H9 (cell line): ENCODE measurements at regions not wholly inside any gene's neighbourhood (a gene's known extent, or its start where the extent isn't known, plus 50 kb on each side); places are given as distances from the start of the nearest gene placed in this dataset.

Source experiments
- DNase-seq: peaks from one replicate; pipeline ENCODE4 v3.0.0-alpha.2; 2017
- H2AFZ ChIP-seq: one replicate; pipeline ENCODE4 v1.6.1; 2013; ENCODE audit warnings: mild to moderate bottlenecking, low read length, control low read depth, moderate library complexity
- H2AK5ac ChIP-seq: 2 replicates; pipeline ENCODE4 v1.6.1; 2013; ENCODE audit warnings: low read length, control low read depth, mixed read lengths; ENCODE audit not compliant: insufficient read length
- H2BK120ac ChIP-seq: one replicate; pipeline ENCODE4 v1.6.1; 2013; ENCODE audit warnings: low read depth, mild to moderate bottlenecking, low read length, control low read depth, inconsistent platforms; ENCODE audit not compliant: poor library complexity, severe bottlenecking
- H2BK12ac ChIP-seq: 2 replicates; pipeline ENCODE4 v1.6.1; 2013; ENCODE audit warnings: low read length, control low read depth, mixed read lengths, low read depth; ENCODE audit not compliant: insufficient read length
- H2BK15ac ChIP-seq: 2 replicates; pipeline ENCODE4 v1.6.1; 2013; ENCODE audit warnings: low read depth, low read length, control low read depth
- H2BK20ac ChIP-seq: one replicate; pipeline ENCODE4 v1.6.1; 2013; ENCODE audit warnings: low read depth, mild to moderate bottlenecking, low read length, control low read depth, inconsistent platforms; ENCODE audit not compliant: poor library complexity, severe bottlenecking
- H2BK5ac ChIP-seq: 2 replicates; pipeline ENCODE4 v1.6.1; 2013; ENCODE audit warnings: low read length, control low read depth, mixed read lengths; ENCODE audit not compliant: insufficient read length
- H3K14ac ChIP-seq: 2 replicates; pipeline ENCODE4 v1.6.1; 2013; ENCODE audit warnings: low read length, control low read depth; ENCODE audit not compliant: insufficient read depth
- H3K18ac ChIP-seq: 2 replicates; pipeline ENCODE4 v1.6.1; 2013; ENCODE audit warnings: low read depth, mild to moderate bottlenecking, mixed read lengths, low read length, control low read depth; ENCODE audit not compliant: insufficient read length
- H3K23ac ChIP-seq: 2 replicates; pipeline ENCODE4 v1.6.1; 2013; ENCODE audit warnings: low read length, control low read depth, mixed read lengths, low read depth; ENCODE audit not compliant: insufficient read length
- H3K23me2 ChIP-seq: 2 replicates; pipeline ENCODE4 v1.6.1; 2013; ENCODE audit warnings: low read depth, mild to moderate bottlenecking, mixed read lengths, low read length, control low read depth; ENCODE audit not compliant: insufficient read length, poor library complexity, severe bottlenecking
- H3K27ac ChIP-seq: 2 replicates; pipeline ENCODE4 v1.5.1; 2013; ENCODE audit warnings: low read length, control low read depth, mixed read lengths, low read depth; ENCODE audit not compliant: insufficient read length
- H3K27me3 ChIP-seq: 2 replicates; pipeline ENCODE4 v1.6.1; 2013; ENCODE audit warnings: low read length, control low read depth, inconsistent platforms; ENCODE audit not compliant: insufficient read depth
- H3K4ac ChIP-seq: 2 replicates; pipeline ENCODE4 v1.6.1; 2013; ENCODE audit warnings: low read depth, mild to moderate bottlenecking, control low read depth, inconsistent platforms, low read length, moderate library complexity
- H3K4me1 ChIP-seq: 2 replicates; pipeline ENCODE4 v1.6.1; 2013; ENCODE audit warnings: low read length, control low read depth, inconsistent platforms; ENCODE audit not compliant: insufficient read depth
- H3K4me2 ChIP-seq: 2 replicates; pipeline ENCODE4 v1.6.1; 2013; ENCODE audit warnings: low read length, control low read depth, mixed read lengths; ENCODE audit not compliant: insufficient read length, insufficient read depth
- H3K56ac ChIP-seq: 2 replicates; pipeline ENCODE4 v1.6.1; 2013; ENCODE audit warnings: low read depth, mild to moderate bottlenecking, mixed read lengths, low read length, control low read depth; ENCODE audit not compliant: insufficient read length
- H3K79me1 ChIP-seq: 2 replicates; pipeline ENCODE4 v1.6.1; 2013; ENCODE audit warnings: low read depth, mild to moderate bottlenecking, moderate library complexity, low read length, control low read depth, inconsistent platforms; ENCODE audit not compliant: insufficient read depth, poor library complexity, severe bottlenecking
- H3K79me2 ChIP-seq: 2 replicates; pipeline ENCODE4 v1.6.1; 2013; ENCODE audit warnings: low read length, control low read depth, inconsistent platforms; ENCODE audit not compliant: insufficient read depth
- H3K9ac ChIP-seq: 2 replicates; pipeline ENCODE4 v1.6.1; 2013; ENCODE audit warnings: low read length, control low read depth, mixed read lengths; ENCODE audit not compliant: insufficient read length; ENCODE audit errors: extremely low read depth
- H3K9me3 ChIP-seq: one replicate; pipeline ENCODE4 v1.6.1; 2013; ENCODE audit warnings: low read depth, low read length, inconsistent platforms; ENCODE audit not compliant: control insufficient read depth
- H3T11ph ChIP-seq: one replicate; pipeline ENCODE4 v1.6.1; 2013; ENCODE audit warnings: mild to moderate bottlenecking, low read length, control low read depth, inconsistent platforms
- H4K20me1 ChIP-seq: one replicate; pipeline ENCODE4 v1.6.1; 2013; ENCODE audit not compliant: control insufficient read depth, insufficient read length, insufficient read depth
- H4K5ac ChIP-seq: 2 replicates; pipeline ENCODE4 v1.6.1; 2013; ENCODE audit warnings: low read depth, mild to moderate bottlenecking, mixed read lengths, low read length, control low read depth; ENCODE audit not compliant: insufficient read length
- H4K8ac ChIP-seq: replicated peaks from 2 replicates; pipeline ENCODE4 v1.6.1; 2013; ENCODE audit warnings: low read length, control low read depth, mixed read lengths, low read depth; ENCODE audit not compliant: insufficient read length
- H4K91ac ChIP-seq: 2 replicates; pipeline ENCODE4 v1.6.1; 2013; ENCODE audit warnings: low read depth, mild to moderate bottlenecking, moderate library complexity, mixed read lengths, low read length, control low read depth; ENCODE audit not compliant: insufficient read length
- H3K27ac Mint-ChIP-seq, 3 experiments: 2 replicates in 2 of 3; 3 replicates in 1 of 3; pipeline ENCODE4 v1.8.0; 2020 to 2021; ENCODE audit warnings: mixed read lengths in 3 of 3, mild to moderate bottlenecking in 1 of 3, moderate library complexity in 1 of 3
- H3K27me3 Mint-ChIP-seq: 2 replicates; pipeline ENCODE4 v1.8.0; 2021; ENCODE audit warnings: low read depth, mild to moderate bottlenecking, moderate library complexity, mixed read lengths
- H3K36me3 Mint-ChIP-seq, 3 experiments: 2 replicates in 2 of 3; 3 replicates in 1 of 3; pipeline ENCODE4 v1.8.0; 2020 to 2021; ENCODE audit warnings: low read depth in 3 of 3, mixed read lengths in 3 of 3; ENCODE audit not compliant: insufficient read depth in 1 of 3
- H3K4me1 Mint-ChIP-seq, 2 experiments: 2 replicates each; pipeline ENCODE4 v1.8.0; 2020; ENCODE audit warnings: mixed read lengths in 2 of 2
- H3K4me3 Mint-ChIP-seq, 2 experiments: 2 replicates in 1 of 2; 3 replicates in 1 of 2; pipeline ENCODE4 v1.8.0; 2020 to 2021; ENCODE audit warnings: mild to moderate bottlenecking in 2 of 2, mixed read lengths in 2 of 2, moderate library complexity in 1 of 2
- H3K9me3 Mint-ChIP-seq, 2 experiments: 2 replicates in 1 of 2; 3 replicates in 1 of 2; pipeline ENCODE4 v1.8.0; 2020; ENCODE audit warnings: mild to moderate bottlenecking in 2 of 2, mixed read lengths in 2 of 2, moderate library complexity in 1 of 2
- CTCF ChIP-seq: fragments of 200-600 bp; sonication (generic); conservative IDR thresholded peaks from 3 replicates; pipeline ENCODE4 v1.8.0; 2021; ENCODE audit warnings: antibody characterized with exemption, mild to moderate bottlenecking
- WGBS: extraction: QIAGEN DNeasy Blood & Tissue Kit; methylation state at CpG from one replicate; pipeline ENCODE4 v1.1.7; 2013; ENCODE audit warnings: missing lambda C conversion rate, low lambda C conversion rate, mixed read lengths; ENCODE audit not compliant: insufficient read length; ENCODE audit errors: extremely low coverage; 5-methylcytosine and 5-hydroxymethylcytosine counted together

DNA sequence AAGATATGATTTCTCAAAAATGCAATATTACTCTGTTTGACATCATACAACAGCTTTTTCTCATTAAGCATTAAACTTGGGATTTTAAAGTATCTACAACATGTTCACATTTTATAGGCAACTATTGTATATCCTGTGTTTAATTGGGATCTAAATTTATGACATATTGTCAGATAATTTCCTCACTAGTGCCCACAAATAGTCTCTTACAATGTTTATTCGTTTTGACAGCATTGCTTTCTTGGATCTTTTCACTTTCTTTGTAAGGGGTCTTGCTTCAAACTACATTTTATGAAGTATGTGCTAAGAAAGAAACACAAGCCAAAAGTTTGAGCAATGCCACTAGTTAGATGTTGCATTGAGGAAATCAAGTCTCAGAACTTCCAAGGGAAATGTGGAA is 285.1 kb downstream of the TMEM167A start:
- no peaks in the 10 kb centered on the region for H3K27me3 Mint-ChIP-seq
- H3K18ac ChIP-seq: no peak overlapping the region
- H3K4me3 Mint-ChIP-seq: no peak overlapping the region
- H3K4me2 ChIP-seq: no peak overlapping the region
- no peak overlapping the region for H3K56ac ChIP-seq
- no peak overlapping the region for H3K27ac Mint-ChIP-seq
- no peak for TF ChIP-seq CTCF
- H3K27me3 ChIP-seq: no peaks in the 10 kb centered on the region
- no peak overlapping the region for H4K5ac ChIP-seq
- no peaks in the 10 kb centered on the region for H4K20me1 ChIP-seq
- no peak overlapping the region for H2BK12ac ChIP-seq
- peaks cover 8% of the 10 kb centered on the region for H3K4me1 ChIP-seq
- H3T11ph ChIP-seq: no peak overlapping the region
- H3K23ac ChIP-seq: no peak overlapping the region
- H2BK20ac ChIP-seq: no peak overlapping the region
- no peaks in the 10 kb centered on the region for H3K9me3 Mint-ChIP-seq
- H3K27ac ChIP-seq: no peak overlapping the region
- no peak overlapping the region for H2BK15ac ChIP-seq
- H2BK5ac ChIP-seq: no peak overlapping the region
- H3K79me2 ChIP-seq: no peaks in the 10 kb centered on the region
- no peaks in the 10 kb centered on the region for H3K36me3 Mint-ChIP-seq
- no peaks in the 10 kb centered on the region for H3K9me3 ChIP-seq
- H2BK120ac ChIP-seq: no peak overlapping the region
- H3K4ac ChIP-seq: no peak overlapping the region
- H3K9ac ChIP-seq: no peak overlapping the region
- no peak overlapping the region for H2AFZ ChIP-seq
- no peaks in the 10 kb centered on the region for H3K23me2 ChIP-seq
- H4K91ac ChIP-seq: no peak overlapping the region
- H4K8ac ChIP-seq: no peak overlapping the region
- DNase-seq: no peak
- H2AK5ac ChIP-seq: no peak overlapping the region
- H3K4me1 Mint-ChIP-seq: peaks cover 28 to 32% of the 10 kb centered on the region in 2 experiments
- no peaks in the 10 kb centered on the region for H3K79me1 ChIP-seq
- no peak overlapping the region for H3K14ac ChIP-seq
- WGBS: no CpG with 5 or more reads among the region's 1 CpG
